Esophagus muscularis mucosa (tissue), 4 donors: ENCODE measurements at regions not wholly inside any gene's neighbourhood (a gene's known extent, or its start where the extent isn't known, plus 50 kb on each side); places are given as distances from the start of the nearest gene placed in this dataset.

ENCODE experiments used
- CTCF ChIP-seq, 3 experiments: fragments of 200-600 bp in 2 of 3; fragments of 450-650 bp in 1 of 3; sonication (generic) in 2 of 3; IDR thresholded peaks; one replicate each; pipeline ENCODE4 v1.5.1; 2017 to 2019; ENCODE audit warnings: antibody characterized with exemption in 3 of 3, mild to moderate bottlenecking in 2 of 3, moderate library complexity in 1 of 3
- EP300 ChIP-seq: sonication (generic); formaldehyde crosslinking; IDR thresholded peaks from one replicate; pipeline ENCODE4 v1.6.1; 2017; ENCODE audit warnings: antibody characterized with exemption
- POLR2A ChIP-seq: fragments of 450-650 bp; IDR thresholded peaks from one replicate; pipeline ENCODE4 v1.6.1; 2017; ENCODE audit warnings: antibody characterized with exemption, moderate library complexity, mild to moderate bottlenecking, low read depth
- POLR2AphosphoS5 ChIP-seq, 2 donors: sonication (generic); formaldehyde crosslinking; IDR thresholded peaks; one replicate each; pipeline ENCODE4 v1.6.1; 2017; ENCODE audit warnings: antibody characterized with exemption in 2 of 2

GRCh38 chr4:146004730-146005129 is 66.1 kb upstream of the ZNF827 start:
- TF ChIP-seq CTCF (IDR thresholded peaks at IDR 0.05) (no peak), POLR2A (no peak), POLR2AphosphoS5 (IDR thresholded peaks at IDR 0.05) (no peak), EP300 (no peak)
